Panc1 (cell line): ENCODE measurements at regions not wholly inside any gene's neighbourhood (a gene's known extent, or its start where the extent isn't known, plus 50 kb on each side); places are given as distances from the start of the nearest gene placed in this dataset.

Source experiments
- ATAC-seq: fragments of 200-7000 bp; cut with Tn5 transposase; 2 replicates; pipeline ENCODE4 v1.9.1; 2020; ENCODE audit warnings: mild to moderate bottlenecking, moderate library complexity
- BruUV-seq: library from RNA; stranded (reverse); fragments of 400-500 nt; replicated peaks from 2 replicates; lab custom pipeline; 2021; lab: Mats Ljungman, UMichigan
- CTCF ChIA-PET: fragments of 300-600 bp; sonication (Branson Sonifier 250); formaldehyde crosslinking; loops from one replicate; lab custom pipeline; 2022; ENCODE audit warnings: antibody characterized with exemption; lab: Charles Lee
- POLR2A ChIA-PET: fragments of 300-600 bp; sonication (Branson Sonifier 250); formaldehyde crosslinking; loops from one replicate; lab custom pipeline; 2022; ENCODE audit warnings: antibody characterized with exemption; lab: Charles Lee
- DNase-seq: peaks from one replicate; pipeline ENCODE4 v3.0.0-alpha.2; 2010; ENCODE audit warnings: low read depth, low spot score
- H3K27ac ChIP-seq: 2 replicates; pipeline ENCODE4 v1.5.1; 2011; ENCODE audit warnings: mild to moderate bottlenecking, low read length, inconsistent platforms
- H3K27me3 ChIP-seq: fragments of 200-500 bp; sonication (Bioruptor generic); 2 replicates; pipeline ENCODE4 v1.6.0; 2014; ENCODE audit warnings: low read length, inconsistent platforms; ENCODE audit not compliant: control insufficient read depth, insufficient read depth
- H3K36me3 ChIP-seq: fragments of 200-500 bp; sonication (Bioruptor generic); 2 replicates; pipeline ENCODE4 v1.5.1; 2014; ENCODE audit warnings: inconsistent platforms, mild to moderate bottlenecking, low read length, moderate library complexity; ENCODE audit not compliant: control insufficient read depth, insufficient read depth
- H3K4me1 ChIP-seq: 2 replicates; pipeline ENCODE4 v1.5.1; 2011; ENCODE audit warnings: inconsistent platforms, mild to moderate bottlenecking, low read length, moderate library complexity; ENCODE audit not compliant: control insufficient read depth, insufficient read depth
- H3K4me3 ChIP-seq, 2 experiments: 2 replicates each; pipeline ENCODE4 v1.5.1; 2011 to 2012; ENCODE audit warnings: low read depth in 2 of 2, low read length in 2 of 2, mild to moderate bottlenecking in 2 of 2, inconsistent platforms in 1 of 2, moderate library complexity in 1 of 2
- H3K9me3 ChIP-seq: fragments of 200-500 bp; sonication (Bioruptor generic); 2 replicates; pipeline ENCODE4 v1.5.1; 2014; ENCODE audit warnings: low read depth, mild to moderate bottlenecking, inconsistent platforms, low read length, moderate library complexity; ENCODE audit not compliant: control insufficient read depth, insufficient read depth
- CTCF ChIP-seq: fragments of 450-650 bp; IDR thresholded peaks from 2 replicates; pipeline ENCODE4 v1.5.1; 2017; ENCODE audit warnings: mild to moderate bottlenecking
- POLR2AphosphoS5 ChIP-seq: IDR thresholded peaks from 2 replicates; pipeline ENCODE4 v1.6.1; 2012; ENCODE audit warnings: mild to moderate bottlenecking, low read depth, low read length, moderate library complexity
- REST ChIP-seq, 2 experiments: IDR thresholded peaks; 2 replicates each; pipeline ENCODE4 v1.6.1; 2011 to 2012; ENCODE audit warnings: low read depth in 2 of 2, control low read depth in 1 of 2, low read length in 1 of 2, mild to moderate bottlenecking in 1 of 2, moderate library complexity in 1 of 2; ENCODE audit not compliant: insufficient read depth in 1 of 2
- SIN3A ChIP-seq: IDR thresholded peaks from 2 replicates; pipeline ENCODE4 v1.6.1; 2012; ENCODE audit warnings: low read depth, mild to moderate bottlenecking, low read length, moderate library complexity, borderline replicate concordance; ENCODE audit not compliant: insufficient read depth
- TCF7L2 ChIP-seq: IDR thresholded peaks from 2 replicates; pipeline ENCODE4 v1.6.1; 2011; ENCODE audit warnings: mild to moderate bottlenecking, low read depth, low read length, inconsistent platforms
- in situ Hi-C: cut with HindIII; loops from 2 replicates; pipeline ENCODE4 v1.10.0; 2016; ENCODE audit warnings: low sequenced_read_pairs, low pct_unique_long_range_greater_than_20kb
- intact Hi-C: fragments of 100-400 bp; cut with micrococcal nuclease; formaldehyde crosslinking; loops from one replicate; pipeline ENCODE4 v1.10.0; 2022; ENCODE audit not compliant: unreplicated experiment

DNA sequence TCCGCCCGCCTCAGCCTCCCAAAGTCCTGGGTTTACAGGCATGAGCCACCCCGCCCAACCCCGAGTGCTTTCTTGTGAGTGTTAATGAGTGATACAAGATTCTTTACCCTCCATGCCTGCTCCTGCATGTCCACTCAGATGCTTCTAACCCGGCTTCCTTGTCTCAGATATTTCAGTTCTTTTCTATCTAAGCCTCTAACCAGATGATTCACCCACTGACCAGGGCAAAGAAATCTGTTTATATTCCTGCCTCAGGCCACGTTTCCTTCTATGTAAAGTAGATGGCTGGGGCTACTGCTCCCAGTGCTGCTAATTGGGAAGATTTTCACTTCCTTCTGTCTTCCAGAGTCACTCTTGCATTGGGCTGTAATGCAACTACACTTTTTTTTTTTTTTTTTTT lies 395.1 kb upstream of the ANKRD30A start:
- Histone ChIP-seq H3K9me3 (no peaks in the 10 kb centered on the region), H3K27ac (no peak overlapping the region), H3K36me3 (no peaks in the 10 kb centered on the region), H3K4me3 (no peak overlapping the region), H3K27me3 (no peaks in the 10 kb centered on the region), H3K4me1 (no peaks in the 10 kb centered on the region)
- in situ Hi-C loops = no loop called here
- ChIA-PET CTCF (no interaction called here), POLR2A (interaction anchor here (0.6 kb wide), 1 partner anchor 40 kb away, joined by 3 read pairs; no protein-coding TSS in a partner anchor)
- intact Hi-C loops = no loop called here
- ATAC-seq = no peak
- TF ChIP-seq POLR2AphosphoS5 (no peak), SIN3A (no peak), REST (IDR thresholded peaks at IDR 0.05; ENCODE audit: insufficient read depth in 1 of 2, low read depth in 2 of 2, low read length in 1 of 2) (no peak), TCF7L2 (no peak), CTCF (no peak)
- no TSS peak for BruUV-seq
- DNase-seq = no peak

DNA sequence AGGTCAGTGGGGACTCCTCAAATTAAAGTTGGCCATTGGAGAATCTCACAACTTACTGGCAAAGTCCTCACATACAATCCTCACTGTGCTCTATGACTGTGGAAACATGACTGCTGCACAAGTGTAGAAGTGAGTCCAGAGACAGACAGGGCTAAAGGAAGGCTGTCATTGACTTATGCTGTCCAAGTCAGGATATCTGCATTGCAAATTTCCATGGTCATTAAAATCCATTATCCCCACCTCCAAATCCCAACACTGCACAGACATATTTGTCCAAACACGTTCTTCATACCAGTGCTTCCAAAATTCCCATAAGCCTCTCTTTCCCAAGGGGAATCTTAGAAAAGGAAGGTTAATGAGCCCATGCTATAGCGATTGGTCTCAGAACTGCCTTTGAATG lies 396.8 kb upstream of the ANKRD30A start:
- ChIA-PET CTCF (no interaction called here), POLR2A (no interaction called here)
- no peak for ATAC-seq
- no peaks in the 10 kb centered on the region for H3K36me3 ChIP-seq
- no peak overlapping the region for H3K27ac ChIP-seq
- H3K9me3 ChIP-seq = no peaks in the 10 kb centered on the region
- 0 out of 2 replicates have a peak, but pooled peaks cover 2% of the 10 kb centered on the region for H3K4me1 ChIP-seq
- intact Hi-C loops = no loop called here
- in situ Hi-C loops = no loop called here
- H3K4me3 ChIP-seq = no peak overlapping the region
- no TSS peak for BruUV-seq
- DNase-seq = no peak
- H3K27me3 ChIP-seq = no peaks in the 10 kb centered on the region
- TF ChIP-seq CTCF = no peak
